ENCODE measurements at regions not wholly inside any gene's neighbourhood (a gene's known extent, or its start where the extent isn't known, plus 50 kb on each side); places are given as distances from the start of the nearest gene placed in this dataset.

- Histone ChIP-seq H3K27me3 (no peaks in the 10 kb centered on the region), H3K4me3 (no peak overlapping the region), H3K27ac (no peak overlapping the region), H3K4me1 (no peaks in the 10 kb centered on the region), H3K9me3 (peaks cover 0 to 12% (median 4%) of the 10 kb centered on the region in 3 donors), H3K36me3 (no peaks in the 10 kb centered on the region)
- intact Hi-C loops (cut with DNase I), result no loop called here
- DNase-seq, result no peak
- TF ChIP-seq CTCF (IDR thresholded peaks at IDR 0.05), result no peak
Observed at GRCh38 chr4:134548052-134548628, 346.6 kb upstream of the PABPC4L start.

GRCh38 chr4:134546279-134546678 is 344.7 kb upstream of the PABPC4L start:
- no peaks in the 10 kb centered on the region for H3K36me3 ChIP-seq
- no peak overlapping the region for H3K27ac ChIP-seq
- WGBS, 2 donors, result 74 to 91% methylated on average over 8 to 10 of the region's 15 CpGs
- intact Hi-C loops (cut with DNase I), result no loop called here
- no peak overlapping the region for H3K4me3 ChIP-seq
- DNase-seq, result no peak
- no peaks in the 10 kb centered on the region for H3K4me1 ChIP-seq
- no peaks in the 10 kb centered on the region for H3K27me3 ChIP-seq
- H3K9me3 ChIP-seq, result peaks cover 0 to 12% (median 4%) of the 10 kb centered on the region in 3 donors
- TF ChIP-seq CTCF (IDR thresholded peaks at IDR 0.05) (no peak), POLR2A (IDR thresholded peaks at IDR 0.05) (no peak)

- WGBS, 2 donors, result 36 to 37% methylated on average over 2 of the region's 2 CpGs
- Histone ChIP-seq H3K4me1 (no peaks in the 10 kb centered on the region), H3K9me3 (peaks cover 0 to 12% (median 4%) of the 10 kb centered on the region in 3 donors), H3K36me3 (no peaks in the 10 kb centered on the region), H3K4me3 (no peak overlapping the region), H3K27me3 (no peaks in the 10 kb centered on the region), H3K27ac (no peak overlapping the region)
- TF ChIP-seq POLR2A (IDR thresholded peaks at IDR 0.05), result no peak
- TF ChIP-seq CTCF (IDR thresholded peaks at IDR 0.05), result no peak
- intact Hi-C loops (cut with DNase I), result no loop called here
- no peak for DNase-seq
Observed at GRCh38 chr4:134544303-134544770, 342.7 kb upstream of the PABPC4L start.

GRCh38 chr4:134540588-134540987 is 339.0 kb upstream of the PABPC4L start:
- Histone ChIP-seq H3K27ac (no peak overlapping the region), H3K4me3 (no peak overlapping the region), H3K9me3 (no peaks in the 10 kb centered on the region), H3K27me3 (no peaks in the 10 kb centered on the region), H3K36me3 (no peaks in the 10 kb centered on the region), H3K4me1 (no peaks in the 10 kb centered on the region)
- no peak for TF ChIP-seq POLR2A (IDR thresholded peaks at IDR 0.05)
- intact Hi-C loops (cut with DNase I), result no loop called here
- 67 to 68% methylated on average over 2 of the region's 2 CpGs for WGBS, 2 donors
- DNase-seq, result no peak

GRCh38 chr4:134539729-134540231 is 338.2 kb upstream of the PABPC4L start:
- H3K4me3 ChIP-seq, result no peak overlapping the region
- no peaks in the 10 kb centered on the region for H3K27me3 ChIP-seq
- no peak for TF ChIP-seq POLR2A (IDR thresholded peaks at IDR 0.05)
- no peak for TF ChIP-seq CTCF (IDR thresholded peaks at IDR 0.05)
- no peak overlapping the region for H3K27ac ChIP-seq
- H3K9me3 ChIP-seq, result no peaks in the 10 kb centered on the region
- no peaks in the 10 kb centered on the region for H3K36me3 ChIP-seq
- no peak for DNase-seq
- 44 to 59% methylated on average over 1 of the region's 1 CpG for WGBS, 2 donors
- intact Hi-C loops (cut with DNase I), result no loop called here
- H3K4me1 ChIP-seq, result no peaks in the 10 kb centered on the region

- no peak for TF ChIP-seq POLR2A (IDR thresholded peaks at IDR 0.05)
- no peak for TF ChIP-seq CTCF (IDR thresholded peaks at IDR 0.05)
- Histone ChIP-seq H3K27ac (no peak overlapping the region), H3K4me1 (no peaks in the 10 kb centered on the region)
Observed at GRCh38 chr4:134537701-134538100, 336.1 kb upstream of the PABPC4L start.

More at GRCh38 chr4:134537701-134538100, 336.1 kb upstream of the PABPC4L start:
- Histone ChIP-seq H3K36me3 (no peaks in the 10 kb centered on the region), H3K9me3 (no peaks in the 10 kb centered on the region), H3K4me3 (no peak overlapping the region), H3K27me3 (no peaks in the 10 kb centered on the region)
- intact Hi-C loops (cut with DNase I), result no loop called here
- no peak for DNase-seq
